H1 (cell line): ENCODE measurements at regions not wholly inside any gene's neighbourhood (a gene's known extent, or its start where the extent isn't known, plus 50 kb on each side); places are given as distances from the start of the nearest gene placed in this dataset.
"Not testable (repeated sequence)": the region's sequence is repeated elsewhere in the genome, so short reads cannot be mapped to it uniquely, and the experiment has no call there.

Experiments
- CTCF ChIA-PET: fragments of 300-600 bp; sonication (Branson Sonifier 250); formaldehyde crosslinking; loops from one replicate; lab custom pipeline; 2021; ENCODE audit not compliant: partially characterized antibody; lab: Charles Lee
- POLR2A ChIA-PET: fragments of 300-600 bp; sonication (Branson Sonifier 250); formaldehyde crosslinking; loops from one replicate; lab custom pipeline; 2021; ENCODE audit warnings: inconsistent platforms; ENCODE audit not compliant: partially characterized antibody; lab: Charles Lee
- DNase-seq, 2 experiments: peaks; one replicate each; pipeline versions ENCODE4 v3.0.0 to v3.0.0-alpha.2; 2010 to 2022; ENCODE audit warnings: low spot score in 2 of 2, low read depth in 1 of 2, mixed read lengths in 1 of 2
- FAIRE-seq: peaks from 2 replicates; lab custom pipeline; 2011; peaks lifted over from hg19 to GRCh38; lab: Jason Lieb, UNC
- H2AFZ ChIP-seq: 2 replicates; pipeline ENCODE4 v1.8.1; 2012; ENCODE audit warnings: low read length, inconsistent platforms
- H2AK5ac ChIP-seq: 2 replicates; pipeline ENCODE4 v1.6.1; 2013; ENCODE audit warnings: low read depth, low read length
- H2BK120ac ChIP-seq: replicated peaks from 2 replicates; pipeline ENCODE3; 2013; ENCODE audit warnings: low read depth, low read length, inconsistent platforms
- H2BK12ac ChIP-seq: 2 replicates; pipeline ENCODE4 v1.6.1; 2013; ENCODE audit warnings: low read depth, low read length
- H2BK15ac ChIP-seq: 2 replicates; pipeline ENCODE4 v1.6.1; 2013; ENCODE audit warnings: low read length
- H2BK20ac ChIP-seq: 2 replicates; pipeline ENCODE4 v1.6.1; 2013; ENCODE audit warnings: low read length
- H2BK5ac ChIP-seq: 2 replicates; pipeline ENCODE4 v1.6.1; 2013; ENCODE audit warnings: low read depth, low read length
- H3K14ac ChIP-seq: 2 replicates; pipeline ENCODE4 v1.6.1; 2013; ENCODE audit warnings: inconsistent platforms; ENCODE audit not compliant: insufficient read length
- H3K18ac ChIP-seq: 2 replicates; pipeline ENCODE4 v1.6.1; 2013; ENCODE audit warnings: low read length; ENCODE audit errors: extremely low read depth
- H3K23ac ChIP-seq: 2 replicates; pipeline ENCODE4 v1.6.1; 2013; ENCODE audit warnings: inconsistent platforms; ENCODE audit not compliant: insufficient read length
- H3K23me2 ChIP-seq: 2 replicates; pipeline ENCODE4 v1.6.1; 2013; ENCODE audit warnings: low read depth, low read length
- H3K27ac ChIP-seq: 2 replicates; pipeline ENCODE4 v1.6.1; 2011; ENCODE audit warnings: low read depth, low read length, inconsistent platforms
- H3K27me3 ChIP-seq, 4 experiments: replicated peaks in 1 of 4; 1 replicate in 1 of 4; 2 replicates in 3 of 4; pipeline versions ENCODE4 v1.6.1 to v1.8.1; 2011 to 2013; ENCODE audit warnings: low read length in 3 of 4, mild to moderate bottlenecking in 3 of 4, inconsistent platforms in 2 of 4, mixed read lengths in 2 of 4, moderate library complexity in 1 of 4; ENCODE audit not compliant: control insufficient read depth in 3 of 4, insufficient read depth in 3 of 4; ENCODE audit errors: extremely low read depth in 1 of 4
- H3K36me3 ChIP-seq, 4 experiments: 2 replicates each; pipeline versions ENCODE4 v1.6.1 to v1.8.1; 2011 to 2013; ENCODE audit warnings: mild to moderate bottlenecking in 4 of 4, low read length in 3 of 4, moderate library complexity in 2 of 4, control low read depth in 1 of 4, inconsistent platforms in 1 of 4; ENCODE audit not compliant: insufficient read depth in 4 of 4, control insufficient read depth in 2 of 4
- H3K4ac ChIP-seq: replicated peaks from 2 replicates; pipeline ENCODE3; 2013; ENCODE audit warnings: low read length, low read depth, mixed read lengths, inconsistent platforms; ENCODE audit not compliant: insufficient read length
- H3K4me1 ChIP-seq, 4 experiments: replicated peaks in 1 of 4; 1 replicate in 1 of 4; 2 replicates in 3 of 4; pipeline versions ENCODE4 v1.6.1 to v1.8.1; 2011 to 2013; ENCODE audit warnings: low read length in 3 of 4, inconsistent platforms in 2 of 4, mixed read lengths in 1 of 4; ENCODE audit not compliant: insufficient read depth in 4 of 4, control insufficient read depth in 3 of 4
- H3K4me2 ChIP-seq, 2 experiments: 2 replicates each; pipeline versions ENCODE4 v1.6.1 to v1.8.1; 2011 to 2013; ENCODE audit warnings: low read depth in 2 of 2, low read length in 2 of 2, control low read depth in 1 of 2, inconsistent platforms in 1 of 2, mild to moderate bottlenecking in 1 of 2; ENCODE audit not compliant: insufficient read depth in 1 of 2
- H3K4me3 ChIP-seq, 4 experiments: fragments of 200-600, 300-600 bp in 1 of 4; sonication (generic), shearing (Covaris generic), sonication (Bioruptor Twin) in 1 of 4; 2 replicates each; pipeline versions ENCODE4 v1.5.1 to v1.8.1; 2011 to 2016; ENCODE audit warnings: low read length in 4 of 4, low read depth in 3 of 4, control low read depth in 2 of 4, inconsistent platforms in 2 of 4, mild to moderate bottlenecking in 2 of 4, mixed read lengths in 1 of 4, moderate library complexity in 1 of 4; ENCODE audit not compliant: insufficient read depth in 2 of 4; ENCODE audit errors: extremely low read depth in 1 of 4
- H3K56ac ChIP-seq: replicated peaks from 2 replicates; pipeline ENCODE3; 2013; ENCODE audit warnings: low read depth, mild to moderate bottlenecking, mixed read lengths, low read length, inconsistent platforms; ENCODE audit not compliant: insufficient read length
- H3K79me1 ChIP-seq: 2 replicates; pipeline ENCODE4 v1.6.1; 2013; ENCODE audit warnings: low read depth, low read length, control low read depth
- H3K79me2 ChIP-seq, 2 experiments: 2 replicates each; pipeline versions ENCODE4 v1.6.1 to v1.8.1; 2012 to 2013; ENCODE audit warnings: low read length in 2 of 2, mild to moderate bottlenecking in 2 of 2, inconsistent platforms in 1 of 2; ENCODE audit not compliant: insufficient read depth in 2 of 2, control insufficient read depth in 1 of 2
- H3K9ac ChIP-seq, 4 experiments: replicated peaks in 1 of 4; 1 replicate in 1 of 4; 2 replicates in 3 of 4; pipeline versions ENCODE4 v1.6.1 to v1.8.1; 2011 to 2013; ENCODE audit warnings: low read depth in 3 of 4, low read length in 3 of 4, control low read depth in 2 of 4, mild to moderate bottlenecking in 2 of 4, moderate library complexity in 2 of 4, inconsistent platforms in 1 of 4; ENCODE audit errors: extremely low read depth in 1 of 4
- H3K9me3 ChIP-seq, 2 experiments: 2 replicates each; pipeline versions ENCODE4 v1.6.1 to v1.8.1; 2012 to 2013; ENCODE audit warnings: mild to moderate bottlenecking in 2 of 2, moderate library complexity in 2 of 2, control low read depth in 1 of 2, inconsistent platforms in 1 of 2, low read depth in 1 of 2, low read length in 1 of 2, mixed read lengths in 1 of 2; ENCODE audit not compliant: insufficient read depth in 2 of 2
- H4K20me1 ChIP-seq, 2 experiments: replicated peaks in 1 of 2; 2 replicates each; pipeline versions ENCODE3 to v1.8.1; 2011 to 2013; ENCODE audit warnings: inconsistent platforms in 2 of 2, low read length in 2 of 2, mild to moderate bottlenecking in 1 of 2; ENCODE audit not compliant: insufficient read depth in 2 of 2, control insufficient read depth in 1 of 2
- H4K5ac ChIP-seq: 2 replicates; pipeline ENCODE4 v1.6.1; 2013; ENCODE audit warnings: low read length, low read depth, mixed read lengths, inconsistent platforms; ENCODE audit not compliant: insufficient read length
- H4K8ac ChIP-seq: 2 replicates; pipeline ENCODE4 v1.8.0; 2013; ENCODE audit warnings: mild to moderate bottlenecking, moderate library complexity, low read length, inconsistent platforms; ENCODE audit not compliant: insufficient read depth; ENCODE audit errors: extremely low read depth
- H4K91ac ChIP-seq: replicated peaks from 2 replicates; pipeline ENCODE3; 2013; ENCODE audit warnings: low read length, mixed read lengths, inconsistent platforms; ENCODE audit not compliant: insufficient read length
- RAD21 ChIP-seq, 2 experiments: IDR thresholded peaks in 1 of 2; conservative IDR thresholded peaks in 1 of 2; 2 replicates each; pipeline ENCODE4 v1.6.1; 2011; ENCODE audit warnings: low read depth in 2 of 2, low read length in 2 of 2, improper control_type of control experiment in 1 of 2, inconsistent platforms in 1 of 2, mild to moderate bottlenecking in 1 of 2, moderate library complexity in 1 of 2
- WGBS, 2 experiments: shearing (Covaris generic) in 1 of 2; methylation state at CpG; one replicate each; pipeline versions ENCODE4 v1.1.6 to v1.1.7; 2013 to 2015; ENCODE audit warnings: low lambda C conversion rate in 2 of 2, mixed read lengths in 2 of 2, inconsistent platforms in 1 of 2, low coverage in 1 of 2, missing lambda C conversion rate in 1 of 2; ENCODE audit not compliant: insufficient replicate concordance in 2 of 2, insufficient coverage in 1 of 2, insufficient read length in 1 of 2; ENCODE audit errors: extremely low coverage in 1 of 2, missing lambda C conversion rate in 1 of 2; 5-methylcytosine and 5-hydroxymethylcytosine counted together
- TF ChIP-seq, protein P1 (sequence below): IDR thresholded peaks from 2 replicates; pipeline ENCODE4 v1.6.1; 2012; ENCODE audit warnings: inconsistent platforms
- TF ChIP-seq, protein P2 (sequence below), 3 experiments: IDR thresholded peaks; 1 replicate in 2 of 3; 2 replicates in 1 of 3; pipeline versions ENCODE4 v1.5.1 to v1.6.1; 2011; ENCODE audit warnings: low read length in 3 of 3, mild to moderate bottlenecking in 3 of 3, inconsistent platforms in 2 of 3, low read depth in 1 of 3, moderate library complexity in 1 of 3; ENCODE audit not compliant: insufficient read depth in 1 of 3; ENCODE audit errors: control extremely low read depth in 1 of 3

GRCh38 chr16:21534561-21534960 lies 64.8 kb upstream of the METTL9 start:
- H2BK15ac ChIP-seq, H3K9me3 ChIP-seq, H2AK5ac ChIP-seq, H3K14ac ChIP-seq, H3K4me1 ChIP-seq, H3K56ac ChIP-seq, H2BK20ac ChIP-seq, H3K36me3 ChIP-seq, H4K5ac ChIP-seq, FAIRE-seq, H3K79me1 ChIP-seq, H3K27ac ChIP-seq, H3K4me3 ChIP-seq, H4K91ac ChIP-seq, H3K79me2 ChIP-seq, H2BK5ac ChIP-seq, H3K9ac ChIP-seq, H3K18ac ChIP-seq, H4K20me1 ChIP-seq, H4K8ac ChIP-seq, H2AFZ ChIP-seq, H3K23ac ChIP-seq, DNase-seq, H2BK12ac ChIP-seq, H3K4me2 ChIP-seq, H3K23me2 ChIP-seq, H3K4ac ChIP-seq, H2BK120ac ChIP-seq, CTCF ChIA-PET, H3K27me3 ChIP-seq: not testable (repeated sequence)
- POLR2A ChIA-PET, result interaction anchor here (1.1 kb wide), 1 partner anchor 33 kb away, joined by 3 read pairs; no protein-coding TSS in a partner anchor
- TF ChIP-seq RAD21 (IDR thresholded peaks at IDR 0.05 in 1 of 2, conservative IDR thresholded peaks at IDR 0.05 in 1 of 2; ENCODE audit: low read depth in 2 of 2, low read length in 2 of 2), result peak; percentile 48 to 52
- TF ChIP-seq, protein P1, sequence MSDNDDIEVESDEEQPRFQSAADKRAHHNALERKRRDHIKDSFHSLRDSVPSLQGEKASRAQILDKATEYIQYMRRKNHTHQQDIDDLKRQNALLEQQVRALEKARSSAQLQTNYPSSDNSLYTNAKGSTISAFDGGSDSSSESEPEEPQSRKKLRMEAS, result 0 out of 2 replicates have a peak, but pooled peaks have one; percentile 9
- TF ChIP-seq, protein P2, sequence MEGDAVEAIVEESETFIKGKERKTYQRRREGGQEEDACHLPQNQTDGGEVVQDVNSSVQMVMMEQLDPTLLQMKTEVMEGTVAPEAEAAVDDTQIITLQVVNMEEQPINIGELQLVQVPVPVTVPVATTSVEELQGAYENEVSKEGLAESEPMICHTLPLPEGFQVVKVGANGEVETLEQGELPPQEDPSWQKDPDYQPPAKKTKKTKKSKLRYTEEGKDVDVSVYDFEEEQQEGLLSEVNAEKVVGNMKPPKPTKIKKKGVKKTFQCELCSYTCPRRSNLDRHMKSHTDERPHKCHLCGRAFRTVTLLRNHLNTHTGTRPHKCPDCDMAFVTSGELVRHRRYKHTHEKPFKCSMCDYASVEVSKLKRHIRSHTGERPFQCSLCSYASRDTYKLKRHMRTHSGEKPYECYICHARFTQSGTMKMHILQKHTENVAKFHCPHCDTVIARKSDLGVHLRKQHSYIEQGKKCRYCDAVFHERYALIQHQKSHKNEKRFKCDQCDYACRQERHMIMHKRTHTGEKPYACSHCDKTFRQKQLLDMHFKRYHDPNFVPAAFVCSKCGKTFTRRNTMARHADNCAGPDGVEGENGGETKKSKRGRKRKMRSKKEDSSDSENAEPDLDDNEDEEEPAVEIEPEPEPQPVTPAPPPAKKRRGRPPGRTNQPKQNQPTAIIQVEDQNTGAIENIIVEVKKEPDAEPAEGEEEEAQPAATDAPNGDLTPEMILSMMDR (IDR thresholded peaks at IDR 0.05; ENCODE audit: control extremely low read depth in 1 of 3, insufficient read depth in 1 of 3, low read depth in 1 of 3, low read length in 3 of 3), result peak; percentile 15 to 64 (median 40); a peak in 3 of 4 replicates
- 89% methylated on average over 7 of the region's 7 CpGs; no CpG with 5 or more reads in 1 of the 2 experiments for WGBS, 2 experiments
